Esophagus squamous epithelium (tissue), 4 donors: ENCODE measurements at regions not wholly inside any gene's neighbourhood (a gene's known extent, or its start where the extent isn't known, plus 50 kb on each side); places are given as distances from the start of the nearest gene placed in this dataset.

Experiments used
- POLR2A ChIP-seq, 4 donors: fragments of 450-650 bp; IDR thresholded peaks; one replicate each; pipeline ENCODE4 v1.6.1; 2017; ENCODE audit warnings: antibody characterized with exemption in 4 of 4, mild to moderate bottlenecking in 4 of 4, moderate library complexity in 3 of 4
- TF ChIP-seq, protein P1 (sequence below), 6 experiments: fragments of 450-650 bp in 4 of 6; fragments of 200-600 bp in 2 of 6; sonication (generic) in 2 of 6; IDR thresholded peaks; one replicate each; pipeline ENCODE4 v1.5.1; 2016 to 2019; ENCODE audit warnings: antibody characterized with exemption in 6 of 6, mild to moderate bottlenecking in 4 of 6, moderate library complexity in 4 of 6

DNA sequence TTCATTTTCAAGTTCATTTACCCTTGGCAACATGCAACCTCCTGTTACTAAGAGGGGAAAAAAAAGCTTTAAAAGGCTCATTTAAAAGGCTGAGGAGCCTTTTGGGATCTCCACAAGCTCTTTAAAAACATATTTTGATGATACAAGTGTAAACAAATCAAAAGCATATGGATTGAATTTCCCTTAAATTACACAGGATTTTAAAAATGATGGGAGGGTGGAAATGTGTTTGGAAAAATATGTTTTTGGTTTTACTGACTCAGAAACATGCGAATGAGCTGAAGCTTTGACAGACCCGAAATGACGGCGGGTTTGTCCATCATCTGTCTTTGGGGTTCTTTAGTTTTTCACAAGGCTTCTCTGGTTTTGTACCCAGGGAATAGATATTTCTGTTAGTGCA, 180.6 kb upstream of the CCDC68 start:
- TF ChIP-seq, protein P1, sequence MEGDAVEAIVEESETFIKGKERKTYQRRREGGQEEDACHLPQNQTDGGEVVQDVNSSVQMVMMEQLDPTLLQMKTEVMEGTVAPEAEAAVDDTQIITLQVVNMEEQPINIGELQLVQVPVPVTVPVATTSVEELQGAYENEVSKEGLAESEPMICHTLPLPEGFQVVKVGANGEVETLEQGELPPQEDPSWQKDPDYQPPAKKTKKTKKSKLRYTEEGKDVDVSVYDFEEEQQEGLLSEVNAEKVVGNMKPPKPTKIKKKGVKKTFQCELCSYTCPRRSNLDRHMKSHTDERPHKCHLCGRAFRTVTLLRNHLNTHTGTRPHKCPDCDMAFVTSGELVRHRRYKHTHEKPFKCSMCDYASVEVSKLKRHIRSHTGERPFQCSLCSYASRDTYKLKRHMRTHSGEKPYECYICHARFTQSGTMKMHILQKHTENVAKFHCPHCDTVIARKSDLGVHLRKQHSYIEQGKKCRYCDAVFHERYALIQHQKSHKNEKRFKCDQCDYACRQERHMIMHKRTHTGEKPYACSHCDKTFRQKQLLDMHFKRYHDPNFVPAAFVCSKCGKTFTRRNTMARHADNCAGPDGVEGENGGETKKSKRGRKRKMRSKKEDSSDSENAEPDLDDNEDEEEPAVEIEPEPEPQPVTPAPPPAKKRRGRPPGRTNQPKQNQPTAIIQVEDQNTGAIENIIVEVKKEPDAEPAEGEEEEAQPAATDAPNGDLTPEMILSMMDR (IDR thresholded peaks at IDR 0.05): no peak
- TF ChIP-seq POLR2A (IDR thresholded peaks at IDR 0.05): no peak
